ENCODE measurements at regions not wholly inside any gene's neighbourhood (a gene's known extent, or its start where the extent isn't known, plus 50 kb on each side); places are given as distances from the start of the nearest gene placed in this dataset.

GRCh38 chr7:10120936-10121335 lies 852.7 kb upstream of the PHF14 start:
- TF ChIP-seq CTCF (IDR thresholded peaks at IDR 0.05 in 2 of 3, conservative IDR thresholded peaks at IDR 0.05 in 1 of 3; ENCODE audit: borderline replicate concordance in 1 of 3, insufficient read depth in 1 of 3, low read depth in 2 of 3, low read length in 2 of 3) (no peak), POLR2A (IDR thresholded peaks at IDR 0.05; ENCODE audit: borderline replicate concordance, extremely low read depth, insufficient read depth, insufficient read length) (no peak)
